ENCODE measurements at regions not wholly inside any gene's neighbourhood (a gene's known extent, or its start where the extent isn't known, plus 50 kb on each side); places are given as distances from the start of the nearest gene placed in this dataset.

GRCh38 chr5:174173766-174174165 is 128.3 kb downstream of the NSG2 start:
- no peak overlapping the region for H3K14ac ChIP-seq (ENCODE audit: insufficient read length)
- TF ChIP-seq POU5F1 (IDR thresholded peaks at IDR 0.05; ENCODE audit: low read depth, low read length) (no peak), SP2 (IDR thresholded peaks at IDR 0.05; ENCODE audit: low read length) (no peak), ASH2L (IDR thresholded peaks at IDR 0.05; ENCODE audit: low read length) (no peak), CEBPB (IDR thresholded peaks at IDR 0.05; ENCODE audit: low read depth, low read length) (no peak), KDM1A (IDR thresholded peaks at IDR 0.05; ENCODE audit: borderline replicate concordance, low read length) (no peak), EZH2 (IDR thresholded peaks at IDR 0.05; ENCODE audit: low read depth, low read length, severe bottlenecking) (no peak), SUZ12 (IDR thresholded peaks at IDR 0.05; ENCODE audit: low read length) (no peak), HDAC2 (IDR thresholded peaks at IDR 0.05; ENCODE audit: borderline replicate concordance in 1 of 2, low read depth in 2 of 2, low read length in 2 of 2) (no peak), PHF8 (conservative IDR thresholded peaks at IDR 0.05; ENCODE audit: low read depth, low read length) (no peak), CREB1 (IDR thresholded peaks at IDR 0.05) (no peak), CBX5 (IDR thresholded peaks at IDR 0.05; ENCODE audit: low read depth, low read length) (no peak), GABPA (IDR thresholded peaks at IDR 0.05; ENCODE audit: borderline replicate concordance, insufficient read depth, low read length) (no peak), TBP (IDR thresholded peaks at IDR 0.05; ENCODE audit: low read depth, low read length) (no peak), EP300 (IDR thresholded peaks at IDR 0.05; ENCODE audit: borderline replicate concordance in 1 of 2, low read depth in 2 of 2, low read length in 2 of 2) (no peak), TEAD4 (IDR thresholded peaks at IDR 0.05; ENCODE audit: low read depth, low read length) (no peak), HDAC6 (IDR thresholded peaks at IDR 0.05; ENCODE audit: low read depth, low read length) (no peak)

More at GRCh38 chr5:174173766-174174165, 128.3 kb downstream of the NSG2 start:
- Histone ChIP-seq H2BK12ac (ENCODE audit: low read depth, low read length) (no peak overlapping the region), H2AK5ac (ENCODE audit: low read depth, low read length) (no peak overlapping the region), H3K79me2 (ENCODE audit: control insufficient read depth in 1 of 2, insufficient read depth in 2 of 2, low read length in 2 of 2) (no peaks in the 10 kb centered on the region), H4K5ac (ENCODE audit: insufficient read length, low read depth, low read length) (no peak overlapping the region), H4K8ac (ENCODE audit: extremely low read depth, insufficient read depth, low read length) (no peak overlapping the region), H3K4me2 (ENCODE audit: insufficient read depth in 1 of 2, low read depth in 2 of 2, low read length in 2 of 2) (no peak overlapping the region), H3K79me1 (ENCODE audit: low read depth, low read length) (no peaks in the 10 kb centered on the region), H3K23me2 (ENCODE audit: low read depth, low read length) (no peaks in the 10 kb centered on the region), H4K20me1 (replicated peaks in 1 of 2; ENCODE audit: control insufficient read depth in 1 of 2, insufficient read depth in 2 of 2, low read length in 2 of 2) (no peaks in the 10 kb centered on the region), H3K27me3 (replicated peaks in 1 of 4; ENCODE audit: control insufficient read depth in 3 of 4, extremely low read depth in 1 of 4, insufficient read depth in 3 of 4, low read length in 3 of 4) (no peaks in the 10 kb centered on the region), H3K4me1 (replicated peaks in 1 of 4; ENCODE audit: control insufficient read depth in 3 of 4, insufficient read depth in 4 of 4, low read length in 3 of 4) (peaks cover 0 to 4% (median under 1%) of the 10 kb centered on the region in 4 experiments; a peak in 2 of 7 replicates), H2BK5ac (ENCODE audit: low read depth, low read length) (no peak overlapping the region), H3K56ac (replicated peaks; ENCODE audit: insufficient read length, low read depth, low read length) (no peak overlapping the region), H3K9me3 (ENCODE audit: insufficient read depth in 2 of 2, low read depth in 1 of 2, low read length in 1 of 2) (0 out of 4 replicates have a peak, but pooled peaks cover 0 to 3% of the 10 kb centered on the region in 2 experiments), H3K9ac (replicated peaks in 1 of 4; ENCODE audit: extremely low read depth in 1 of 4, low read depth in 3 of 4, low read length in 3 of 4) (no peak overlapping the region), H2AFZ (ENCODE audit: low read length) (no peak overlapping the region), H3K36me3 (ENCODE audit: control insufficient read depth in 2 of 4, insufficient read depth in 4 of 4, low read length in 3 of 4) (no peaks in the 10 kb centered on the region), H3K18ac (ENCODE audit: extremely low read depth, low read length) (no peak overlapping the region), H3K27ac (ENCODE audit: low read depth, low read length) (no peak overlapping the region), H3K4ac (replicated peaks; ENCODE audit: insufficient read length, low read depth, low read length) (no peak overlapping the region), H3K4me3 (ENCODE audit: extremely low read depth in 1 of 4, insufficient read depth in 2 of 4, low read depth in 3 of 4, low read length in 4 of 4) (no peak overlapping the region), H3K23ac (ENCODE audit: insufficient read length) (no peak overlapping the region), H2BK15ac (ENCODE audit: low read length) (no peak overlapping the region), H2BK20ac (ENCODE audit: low read length) (no peak overlapping the region), H2BK120ac (replicated peaks; ENCODE audit: low read depth, low read length) (no peak overlapping the region), H4K91ac (replicated peaks; ENCODE audit: insufficient read length, low read length) (no peak overlapping the region)
- no peak for FAIRE-seq
- CTCF ChIA-PET (ENCODE audit: partially characterized antibody), result no interaction called here
- POLR2A ChIA-PET (ENCODE audit: partially characterized antibody), result no interaction called here
- DNase-seq (ENCODE audit: low read depth in 1 of 2, low spot score in 2 of 2), result no peak
- WGBS, 2 experiments (ENCODE audit: extremely low coverage in 1 of 2, insufficient coverage in 1 of 2, insufficient read length in 1 of 2, insufficient replicate concordance in 2 of 2, low coverage in 1 of 2, low lambda C conversion rate in 2 of 2, missing lambda C conversion rate in 1 of 2), result 93% methylated on average over 6 of the region's 6 CpGs; no CpG with 5 or more reads in 1 of the 2 experiments
